A549 (cell line): ENCODE measurements at regions not wholly inside any gene's neighbourhood (a gene's known extent, or its start where the extent isn't known, plus 50 kb on each side); places are given as distances from the start of the nearest gene placed in this dataset.

Experiments used
- ATAC-seq, 2 experiments: fragments of 200-7000 bp in 1 of 2; fragments of >200 bp in 1 of 2; cut with Nextera tagmentation in 1 of 2; cut with Tn5 transposase in 1 of 2; 3 replicates each; pipeline versions ENCODE4 v1.8.0 to v1.9.1; 2018 to 2020; ENCODE audit warnings: mild to moderate bottlenecking in 1 of 2, moderate library complexity in 1 of 2
- CTCF ChIA-PET: fragments of 300-600 bp; sonication (Branson Sonifier 250); formaldehyde crosslinking; extraction: SDS; loops from one replicate; lab custom pipeline; 2021; ENCODE audit warnings: antibody characterized with exemption, inconsistent platforms; lab: Yijun Ruan, JAX
- POLR2A ChIA-PET: fragments of 350-600 bp; formaldehyde crosslinking; extraction: SDS; loops from one replicate; lab custom pipeline; 2021; ENCODE audit warnings: antibody characterized with exemption, inconsistent platforms; lab: Yijun Ruan, JAX
- DNase-seq, 2 experiments: peaks; one replicate each; pipeline versions ENCODE4 v3.0.0 to v3.0.0-alpha.2; 2011 to 2016; ENCODE audit warnings: low read depth in 1 of 2, low spot score in 1 of 2
- FAIRE-seq: peaks from 2 replicates; lab custom pipeline; 2011; peaks lifted over from hg19 to GRCh38; lab: Jason Lieb, UNC
- H3K27ac ChIP-seq, 2 experiments: fragments of >200 bp; sonication (Bioruptor Twin); formaldehyde crosslinking; 3 replicates each; pipeline ENCODE4 v1.5.1; 2016 to 2017
- H3K4me1 ChIP-seq: fragments of >200 bp; sonication (Bioruptor Twin); formaldehyde crosslinking; 3 replicates; pipeline ENCODE4 v1.6.1; 2016
- H3K4me2 ChIP-seq: fragments of >200 bp; sonication (Bioruptor Twin); formaldehyde crosslinking; 3 replicates; pipeline ENCODE4 v1.6.1; 2016
- H3K4me3 ChIP-seq: fragments of >200 bp; sonication (Bioruptor Twin); formaldehyde crosslinking; 3 replicates; pipeline ENCODE4 v1.5.1; 2016
- H3K9me3 ChIP-seq: fragments of >200 bp; sonication (Bioruptor Twin); formaldehyde crosslinking; 3 replicates; pipeline ENCODE4 v1.6.1; 2016
- CBX8 ChIP-seq: fragments of 200-600 bp; sonication (generic); IDR thresholded peaks from 2 replicates; pipeline ENCODE4 v1.6.1; 2016
- CHD2 ChIP-seq: fragments of 150-350 bp; IDR thresholded peaks from 2 replicates; pipeline ENCODE4 v1.6.1; 2014; ENCODE audit warnings: low read length; ENCODE audit not compliant: partially characterized antibody
- CTCF ChIP-seq: fragments of >200 bp; sonication (Bioruptor Twin); formaldehyde crosslinking; IDR thresholded peaks from 3 replicates; pipeline ENCODE4 v1.5.1; 2016
- E2F6 ChIP-seq: IDR thresholded peaks from 2 replicates; pipeline ENCODE4 v1.6.1; 2012; ENCODE audit warnings: low read depth, borderline replicate concordance
- EHF ChIP-seq: fragments of 250-450 bp; sonication (Bioruptor Pico); IDR thresholded peaks from 2 replicates; pipeline ENCODE4 v1.5.0; 2020; ENCODE audit warnings: mild to moderate bottlenecking
- HOXB5 ChIP-seq: fragments of 250-450 bp; sonication (Bioruptor Pico); IDR thresholded peaks from 2 replicates; pipeline ENCODE4 v1.5.0; 2020; ENCODE audit warnings: mild to moderate bottlenecking, moderate library complexity
- JUN ChIP-seq, 2 experiments: fragments of >200 bp; sonication (Bioruptor Twin); formaldehyde crosslinking; IDR thresholded peaks; 2 replicates in 1 of 2; 3 replicates in 1 of 2; pipeline ENCODE4 v1.6.1; 2016 to 2017
- PHF8 ChIP-seq: fragments of 200-600 bp; sonication (generic); IDR thresholded peaks from 2 replicates; pipeline ENCODE4 v1.6.1; 2016; ENCODE audit warnings: low read depth, mild to moderate bottlenecking, antibody characterized with exemption, moderate library complexity, borderline replicate concordance
- RAD21 ChIP-seq, 2 experiments: fragments of >200 bp in 1 of 2; sonication (Bioruptor Twin) in 1 of 2; formaldehyde crosslinking in 1 of 2; IDR thresholded peaks in 1 of 2; conservative IDR thresholded peaks in 1 of 2; 2 replicates in 1 of 2; 3 replicates in 1 of 2; pipeline ENCODE4 v1.6.1; 2012 to 2018; ENCODE audit warnings: inconsistent platforms in 1 of 2
- RCOR1 ChIP-seq: fragments of 150-350 bp; IDR thresholded peaks from 2 replicates; pipeline ENCODE4 v1.6.1; 2014; ENCODE audit warnings: antibody characterized with exemption, low read length, low read depth
- RFX5 ChIP-seq: fragments of 450-650 bp; IDR thresholded peaks from 2 replicates; pipeline ENCODE4 v1.7.1; 2014; ENCODE audit warnings: antibody characterized with exemption, mild to moderate bottlenecking, moderate library complexity
- RNF2 ChIP-seq: fragments of 200-600 bp; sonication (generic); IDR thresholded peaks from 2 replicates; pipeline ENCODE4 v1.6.1; 2016; ENCODE audit warnings: low read depth, mild to moderate bottlenecking, antibody characterized with exemption, moderate library complexity, borderline replicate concordance
- SMC3 ChIP-seq: fragments of >200 bp; sonication (Bioruptor Twin); formaldehyde crosslinking; IDR thresholded peaks from 3 replicates; pipeline ENCODE4 v1.6.1; 2018; ENCODE audit warnings: inconsistent platforms
- SREBF2 ChIP-seq: fragments of 450-650 bp; IDR thresholded peaks from 2 replicates; pipeline ENCODE4 v1.6.1; 2014; ENCODE audit warnings: mild to moderate bottlenecking, moderate library complexity
- WGBS: methylation state at CpG from one replicate; pipeline ENCODE4 v1.1.6; 2017; ENCODE audit errors: missing lambda C conversion rate; 5-methylcytosine and 5-hydroxymethylcytosine counted together
- TF ChIP-seq, protein P1 (sequence below): fragments of 200-600 bp; sonication (generic); IDR thresholded peaks from 2 replicates; pipeline ENCODE4 v1.6.1; 2016; ENCODE audit warnings: antibody characterized with exemption, mild to moderate bottlenecking, moderate library complexity

GRCh38 chr6:56370127-56370540 lies 122.8 kb upstream of the COL21A1 start:
- POLR2A ChIA-PET, result interaction anchor here (0.8 kb wide), 1 partner anchor 172 kb away, joined by 3 read pairs; no protein-coding TSS in a partner anchor
- peak; percentile 51 for TF ChIP-seq CTCF
- peak; percentile 45; the same call in 2 of the 3 replicates for TF ChIP-seq SMC3
- TF ChIP-seq SREBF2, result no peak
- no peak for TF ChIP-seq RNF2
- peak; percentile 70 to 74 for TF ChIP-seq RAD21 (conservative IDR thresholded peaks at IDR 0.05 in 1 of 2, IDR thresholded peaks at IDR 0.05 in 1 of 2)
- Histone ChIP-seq H3K4me3 (no peak overlapping the region), H3K4me2 (peak overlapping the region; percentile 69), H3K4me1 (peaks cover 16% of the 10 kb centered on the region), H3K9me3 (no peaks in the 10 kb centered on the region), H3K27ac (peak overlapping the region; percentile 55 to 63; a peak in 5 of 6 replicates)
- ATAC-seq (peak; percentile 90 to 94), FAIRE-seq (no peak), DNase-seq (peak; percentile 23 to 64)
- WGBS, result 51% methylated on average over 10 of the region's 10 CpGs
- CTCF ChIA-PET, result interaction anchor here (0.8 to 2.2 kb wide), 14 partner anchors 18 to 227 kb away, joined by 3 to 9 read pairs (median 4); no protein-coding TSS in a partner anchor

- Histone ChIP-seq H3K9me3 (no peaks in the 10 kb centered on the region), H3K4me3 (no peak overlapping the region), H3K4me2 (no peak overlapping the region), H3K27ac (no peak overlapping the region), H3K4me1 (peaks cover 16% of the 10 kb centered on the region)
- 87% methylated on average over 3 of the region's 3 CpGs for WGBS
- no peak for FAIRE-seq
- DNase-seq, result no peak
- ChIA-PET CTCF (interaction anchor here (0.8 to 1.9 kb wide), 3 partner anchors 202 to 227 kb away, joined by 4 to 6 read pairs (median 5); no protein-coding TSS in a partner anchor), POLR2A (no interaction called here)
- no peak for ATAC-seq
- no peak for TF ChIP-seq CBX8
- no peak for TF ChIP-seq PHF8
- TF ChIP-seq CTCF, result no peak
- TF ChIP-seq EHF (CRISPR knock-in tag), result no peak
- TF ChIP-seq JUN (IDR thresholded peaks at IDR 0.05), result no peak
- TF ChIP-seq, protein P1, sequence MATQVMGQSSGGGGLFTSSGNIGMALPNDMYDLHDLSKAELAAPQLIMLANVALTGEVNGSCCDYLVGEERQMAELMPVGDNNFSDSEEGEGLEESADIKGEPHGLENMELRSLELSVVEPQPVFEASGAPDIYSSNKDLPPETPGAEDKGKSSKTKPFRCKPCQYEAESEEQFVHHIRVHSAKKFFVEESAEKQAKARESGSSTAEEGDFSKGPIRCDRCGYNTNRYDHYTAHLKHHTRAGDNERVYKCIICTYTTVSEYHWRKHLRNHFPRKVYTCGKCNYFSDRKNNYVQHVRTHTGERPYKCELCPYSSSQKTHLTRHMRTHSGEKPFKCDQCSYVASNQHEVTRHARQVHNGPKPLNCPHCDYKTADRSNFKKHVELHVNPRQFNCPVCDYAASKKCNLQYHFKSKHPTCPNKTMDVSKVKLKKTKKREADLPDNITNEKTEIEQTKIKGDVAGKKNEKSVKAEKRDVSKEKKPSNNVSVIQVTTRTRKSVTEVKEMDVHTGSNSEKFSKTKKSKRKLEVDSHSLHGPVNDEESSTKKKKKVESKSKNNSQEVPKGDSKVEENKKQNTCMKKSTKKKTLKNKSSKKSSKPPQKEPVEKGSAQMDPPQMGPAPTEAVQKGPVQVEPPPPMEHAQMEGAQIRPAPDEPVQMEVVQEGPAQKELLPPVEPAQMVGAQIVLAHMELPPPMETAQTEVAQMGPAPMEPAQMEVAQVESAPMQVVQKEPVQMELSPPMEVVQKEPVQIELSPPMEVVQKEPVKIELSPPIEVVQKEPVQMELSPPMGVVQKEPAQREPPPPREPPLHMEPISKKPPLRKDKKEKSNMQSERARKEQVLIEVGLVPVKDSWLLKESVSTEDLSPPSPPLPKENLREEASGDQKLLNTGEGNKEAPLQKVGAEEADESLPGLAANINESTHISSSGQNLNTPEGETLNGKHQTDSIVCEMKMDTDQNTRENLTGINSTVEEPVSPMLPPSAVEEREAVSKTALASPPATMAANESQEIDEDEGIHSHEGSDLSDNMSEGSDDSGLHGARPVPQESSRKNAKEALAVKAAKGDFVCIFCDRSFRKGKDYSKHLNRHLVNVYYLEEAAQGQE, result no peak
- TF ChIP-seq HOXB5 (CRISPR knock-in tag), result no peak
- TF ChIP-seq CHD2, result no peak
- TF ChIP-seq RCOR1, result no peak
- no peak for TF ChIP-seq E2F6
- no peak for TF ChIP-seq RFX5
Measured at GRCh38 chr6:56368491-56368890, 121.1 kb upstream of the COL21A1 start.
